CD4-positive, CD25-positive, alpha-beta regulatory T cell (primary cell): ENCODE measurements at regions not wholly inside any gene's neighbourhood (a gene's known extent, or its start where the extent isn't known, plus 50 kb on each side); places are given as distances from the start of the nearest gene placed in this dataset.
A peak's percentile ranks its signal among the peaks of the same experiment; 100 is the strongest.

ENCODE experiments used
- ATAC-seq, 2 donors: fragments of 150-1000 bp; cut with Tn5 transposase; one replicate each; pipeline ENCODE4 v1.10.0; 2021; ENCODE audit warnings: low read depth in 2 of 2, moderate number of reproducible peaks in 2 of 2, moderate library complexity in 1 of 2
- DNase-seq, 3 donors: peaks; one replicate each; pipeline versions ENCODE4 v3.0.0 to v3.0.0-alpha.2; 2012 to 2022; ENCODE audit warnings: mixed read lengths in 1 of 3
- H3K27ac ChIP-seq: one replicate; pipeline ENCODE4 v1.7.0; 2013; ENCODE audit warnings: mild to moderate bottlenecking, low read length; ENCODE audit not compliant: insufficient read depth, poor library complexity, severe bottlenecking
- H3K27me3 ChIP-seq: one replicate; pipeline ENCODE4 v1.7.0; 2013; ENCODE audit warnings: low read length; ENCODE audit not compliant: control insufficient read depth, insufficient read depth
- H3K36me3 ChIP-seq: one replicate; pipeline ENCODE4 v1.7.0; 2013; ENCODE audit warnings: mild to moderate bottlenecking, low read length, moderate library complexity; ENCODE audit not compliant: control insufficient read depth, insufficient read depth
- H3K4me1 ChIP-seq: 2 replicates; pipeline ENCODE4 v1.7.0; 2013; ENCODE audit warnings: mild to moderate bottlenecking, low read length; ENCODE audit not compliant: insufficient read depth, control insufficient read depth, poor library complexity, severe bottlenecking
- H3K4me3 ChIP-seq: one replicate; pipeline ENCODE4 v1.7.0; 2013; ENCODE audit warnings: low read depth, mild to moderate bottlenecking, low read length, moderate library complexity
- H3K9me3 ChIP-seq, 2 experiments: 1 replicate in 1 of 2; 2 replicates in 1 of 2; pipeline ENCODE4 v1.7.0; 2013; ENCODE audit warnings: low read length in 2 of 2, mild to moderate bottlenecking in 1 of 2, moderate library complexity in 1 of 2; ENCODE audit not compliant: control insufficient read depth in 2 of 2
- H3K27ac Mint-ChIP-seq, 3 donors: one replicate each; pipeline ENCODE4 v1.8.0; 2020 to 2022; ENCODE audit warnings: mild to moderate bottlenecking in 3 of 3, mixed read lengths in 3 of 3, moderate library complexity in 2 of 3
- H3K27me3 Mint-ChIP-seq: one replicate; pipeline ENCODE4 v1.8.0; 2022; ENCODE audit warnings: mild to moderate bottlenecking, mixed read lengths
- H3K36me3 Mint-ChIP-seq: one replicate; pipeline ENCODE4 v1.8.0; 2020; ENCODE audit warnings: mixed read lengths
- H3K4me1 Mint-ChIP-seq, 4 donors: one replicate each; pipeline ENCODE4 v1.8.0; 2020 to 2022; ENCODE audit warnings: mixed read lengths in 4 of 4, mild to moderate bottlenecking in 1 of 4
- H3K4me3 Mint-ChIP-seq, 4 donors: one replicate each; pipeline ENCODE4 v1.8.0; 2020 to 2022; ENCODE audit warnings: mild to moderate bottlenecking in 4 of 4, mixed read lengths in 4 of 4, moderate library complexity in 3 of 4
- H3K9me3 Mint-ChIP-seq, 7 donors: one replicate each; pipeline ENCODE4 v1.8.0; 2020 to 2022; ENCODE audit warnings: mixed read lengths in 7 of 7, mild to moderate bottlenecking in 3 of 7, moderate library complexity in 2 of 7

- H3K36me3 Mint-ChIP-seq: no peaks in the 10 kb centered on the region
- no peak for DNase-seq
- no peak overlapping the region for H3K4me3 Mint-ChIP-seq
Observed at GRCh38 chr7:54680377-54681005, 78.5 kb downstream of the SEC61G start.

GRCh38 chr7:54679490-54679817 is 79.6 kb downstream of the SEC61G start:
- no peaks in the 10 kb centered on the region for H3K36me3 ChIP-seq
- no peaks in the 10 kb centered on the region for H3K9me3 ChIP-seq
- H3K36me3 Mint-ChIP-seq: no peaks in the 10 kb centered on the region
- no peaks in the 10 kb centered on the region for H3K4me1 Mint-ChIP-seq
- no peaks in the 10 kb centered on the region for H3K4me1 ChIP-seq
- H3K27me3 Mint-ChIP-seq: no peaks in the 10 kb centered on the region
- H3K4me3 ChIP-seq: no peak overlapping the region
- DNase-seq (no peak), ATAC-seq (no peak)
- H3K9me3 Mint-ChIP-seq: peaks cover 0 to 5% (median 0%) of the 10 kb centered on the region in 7 donors
- no peak overlapping the region for H3K4me3 Mint-ChIP-seq
- H3K27ac Mint-ChIP-seq: no peak overlapping the region
- no peak overlapping the region for H3K27ac ChIP-seq
- no peaks in the 10 kb centered on the region for H3K27me3 ChIP-seq

More at GRCh38 chr7:54680377-54681005, 78.5 kb downstream of the SEC61G start:
- H3K4me1 ChIP-seq: no peaks in the 10 kb centered on the region
- no peaks in the 10 kb centered on the region for H3K4me1 Mint-ChIP-seq
- H3K4me3 ChIP-seq: no peak overlapping the region
- H3K27ac ChIP-seq: no peak overlapping the region
- no peaks in the 10 kb centered on the region for H3K9me3 ChIP-seq
- no peaks in the 10 kb centered on the region for H3K27me3 ChIP-seq
- peaks cover 0 to 5% (median 1%) of the 10 kb centered on the region in 7 donors for H3K9me3 Mint-ChIP-seq
- H3K27ac Mint-ChIP-seq: no peak overlapping the region
- no peak for ATAC-seq
- H3K27me3 Mint-ChIP-seq: no peaks in the 10 kb centered on the region
- no peaks in the 10 kb centered on the region for H3K36me3 ChIP-seq

- no peak for DNase-seq
- H3K4me1 ChIP-seq: no peaks in the 10 kb centered on the region
- no peak overlapping the region for H3K27ac ChIP-seq
- no peaks in the 10 kb centered on the region for H3K36me3 ChIP-seq
- H3K9me3 ChIP-seq: no peaks in the 10 kb centered on the region
- Mint-ChIP-seq H3K27me3 (no peaks in the 10 kb centered on the region), H3K4me3 (no peak overlapping the region), H3K4me1 (no peaks in the 10 kb centered on the region), H3K27ac (no peak overlapping the region), H3K36me3 (no peaks in the 10 kb centered on the region), H3K9me3 (peaks cover 0 to 3% (median 0%) of the 10 kb centered on the region in 7 donors)
- no peaks in the 10 kb centered on the region for H3K27me3 ChIP-seq
- no peak for ATAC-seq
- no peak overlapping the region for H3K4me3 ChIP-seq
Observed at GRCh38 chr7:54678763-54679489, 80.1 kb downstream of the SEC61G start.

DNA sequence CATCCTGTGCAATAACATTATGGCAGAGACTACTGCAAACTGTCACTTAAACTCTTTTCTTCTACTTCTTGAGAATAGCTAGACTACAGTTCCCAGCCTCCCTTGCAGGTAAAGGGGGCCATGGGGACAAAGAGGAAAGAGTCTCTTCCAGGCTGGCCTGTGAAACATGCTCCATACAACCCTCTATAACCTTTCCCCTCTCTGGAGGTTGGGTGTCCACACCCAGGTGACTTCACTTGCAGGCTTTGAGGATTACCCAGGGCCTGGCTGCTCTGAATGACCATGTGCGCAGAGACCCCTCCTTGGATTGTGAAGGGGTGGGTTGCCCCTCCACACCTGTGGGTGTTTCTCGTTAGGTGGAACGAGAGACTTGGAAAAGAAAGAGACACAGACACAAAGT is 84.1 kb downstream of the SEC61G start:
- no peaks in the 10 kb centered on the region for H3K4me1 Mint-ChIP-seq
- H3K27me3 ChIP-seq: no peaks in the 10 kb centered on the region
- no peaks in the 10 kb centered on the region for H3K4me1 ChIP-seq
- no peak for ATAC-seq
- H3K4me3 ChIP-seq: no peak overlapping the region
- no peaks in the 10 kb centered on the region for H3K27me3 Mint-ChIP-seq
- peak overlapping the region in 1 of 4 donors; percentile 32 for H3K4me3 Mint-ChIP-seq
- H3K36me3 Mint-ChIP-seq: no peaks in the 10 kb centered on the region
- DNase-seq: no peak
- H3K9me3 Mint-ChIP-seq: peaks cover 0 to 4% (median 0%) of the 10 kb centered on the region in 7 donors
- no peak overlapping the region for H3K27ac Mint-ChIP-seq
- no peaks in the 10 kb centered on the region for H3K9me3 ChIP-seq
- H3K36me3 ChIP-seq: no peaks in the 10 kb centered on the region
- no peak overlapping the region for H3K27ac ChIP-seq

DNA sequence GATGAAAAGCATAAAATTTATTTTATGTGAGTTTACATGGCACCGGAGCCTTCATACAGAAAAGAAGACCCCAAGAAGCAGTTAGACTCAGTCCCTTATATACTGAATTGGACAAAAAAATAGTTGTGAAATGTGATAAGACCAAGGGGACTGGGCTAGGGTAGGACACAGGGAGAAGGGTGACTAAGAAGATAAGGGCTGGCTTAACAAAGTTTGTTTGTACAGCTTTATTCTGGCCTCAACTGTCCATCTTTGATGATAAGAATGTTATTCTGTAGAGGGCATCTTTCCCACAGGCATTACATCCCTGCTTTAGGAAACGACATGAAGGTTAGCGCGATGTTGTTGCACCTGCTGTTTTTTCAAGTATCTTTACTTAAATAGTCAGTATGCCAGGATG is 86.5 kb downstream of the SEC61G start:
- no peaks in the 10 kb centered on the region for H3K36me3 Mint-ChIP-seq
- H3K36me3 ChIP-seq: no peaks in the 10 kb centered on the region
- DNase-seq (no peak), ATAC-seq (no peak)
- H3K4me1 ChIP-seq: no peaks in the 10 kb centered on the region
- no peaks in the 10 kb centered on the region for H3K9me3 ChIP-seq
- H3K27ac Mint-ChIP-seq: no peak overlapping the region
- H3K9me3 Mint-ChIP-seq: peaks cover 0 to 3% (median 0%) of the 10 kb centered on the region in 7 donors
- no peak overlapping the region for H3K27ac ChIP-seq
- H3K4me1 Mint-ChIP-seq: no peaks in the 10 kb centered on the region
- H3K27me3 Mint-ChIP-seq: no peaks in the 10 kb centered on the region
- no peak overlapping the region for H3K4me3 ChIP-seq
- no peaks in the 10 kb centered on the region for H3K27me3 ChIP-seq
- H3K4me3 Mint-ChIP-seq: no peak overlapping the region

DNA sequence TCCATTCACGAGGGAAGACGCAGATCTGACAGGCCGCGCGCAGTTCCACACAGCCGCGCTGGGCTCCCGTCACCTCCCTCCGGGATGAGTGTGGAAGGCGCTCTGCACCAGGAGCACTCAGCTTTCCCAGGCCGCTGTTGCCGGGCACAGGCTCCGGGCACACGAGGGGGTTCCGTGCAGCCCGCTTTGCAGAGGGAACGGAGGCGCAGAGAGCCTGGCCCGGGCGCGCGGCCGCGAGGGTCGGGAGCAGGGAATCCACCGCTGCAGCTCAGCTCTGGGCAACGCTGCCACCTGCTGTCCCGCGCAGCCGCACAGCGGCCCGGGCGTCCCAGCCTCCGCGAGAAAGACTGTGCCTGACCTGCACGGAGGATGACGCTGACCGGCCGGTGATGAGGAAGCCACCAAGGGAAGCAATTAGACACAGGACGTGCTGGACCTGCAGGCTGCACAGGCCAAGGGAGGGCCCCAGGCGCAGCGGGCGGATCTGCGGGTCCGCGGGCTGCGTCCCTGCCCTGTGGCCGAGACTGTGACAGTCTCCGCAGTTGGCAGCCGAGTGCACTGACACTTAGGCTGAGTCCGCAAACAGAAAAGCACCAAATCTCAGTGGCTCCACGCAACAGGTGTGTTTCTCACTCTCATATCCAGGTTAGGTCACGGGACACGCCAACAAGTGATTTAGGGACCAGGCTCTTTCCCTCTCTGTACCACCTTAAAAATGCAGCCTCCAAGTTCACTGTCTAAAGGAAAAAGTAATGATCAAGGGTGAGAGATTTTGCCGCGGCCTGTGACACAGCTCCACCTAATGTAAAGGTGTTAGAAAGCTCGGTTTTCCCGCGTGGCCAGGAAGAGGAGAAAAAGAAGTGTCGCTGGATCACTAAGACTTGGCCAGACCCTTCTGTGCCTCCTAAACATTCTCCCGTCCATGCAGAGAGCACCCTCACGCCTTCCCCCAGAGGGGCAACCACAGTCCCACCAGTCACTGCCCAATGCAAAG is 94.5 kb downstream of the SEC61G start:
- Histone ChIP-seq H3K4me1 (no peaks in the 10 kb centered on the region), H3K27me3 (peaks cover 2% of the 10 kb centered on the region), H3K4me3 (no peak overlapping the region), H3K36me3 (no peaks in the 10 kb centered on the region), H3K9me3 (no peaks in the 10 kb centered on the region), H3K27ac (no peak overlapping the region)
- H3K4me3 Mint-ChIP-seq: peak overlapping the region in 1 of 4 donors; percentile 31
- no peaks in the 10 kb centered on the region for H3K36me3 Mint-ChIP-seq
- H3K9me3 Mint-ChIP-seq: peaks cover 0 to 5% (median 0%) of the 10 kb centered on the region in 7 donors
- ATAC-seq (no peak), DNase-seq (peak in 1 of 3 donors; percentile 5)
- peaks cover 0 to 9% (median 0%) of the 10 kb centered on the region in 4 donors for H3K4me1 Mint-ChIP-seq
- no peak overlapping the region for H3K27ac Mint-ChIP-seq
- peaks cover 5% of the 10 kb centered on the region for H3K27me3 Mint-ChIP-seq

- ATAC-seq: no peak
- H3K4me3 Mint-ChIP-seq: no peak overlapping the region
Observed at GRCh38 chr7:54663603-54664234, 95.3 kb downstream of the SEC61G start.

More at GRCh38 chr7:54663603-54664234, 95.3 kb downstream of the SEC61G start:
- DNase-seq: no peak
- Mint-ChIP-seq H3K4me1 (peaks cover 0 to 9% (median 0%) of the 10 kb centered on the region in 4 donors), H3K27ac (no peak overlapping the region), H3K27me3 (peaks cover 5% of the 10 kb centered on the region), H3K9me3 (peaks cover 0 to 5% (median 0%) of the 10 kb centered on the region in 7 donors), H3K36me3 (no peaks in the 10 kb centered on the region)
- H3K4me3 ChIP-seq: no peak overlapping the region
- H3K27me3 ChIP-seq: peaks cover 2% of the 10 kb centered on the region
- no peaks in the 10 kb centered on the region for H3K36me3 ChIP-seq
- no peaks in the 10 kb centered on the region for H3K9me3 ChIP-seq
- H3K4me1 ChIP-seq: no peaks in the 10 kb centered on the region
- no peak overlapping the region for H3K27ac ChIP-seq
